EH (cell line): ENCODE measurements at regions not wholly inside any gene's neighbourhood (a gene's known extent, or its start where the extent isn't known, plus 50 kb on each side); places are given as distances from the start of the nearest gene placed in this dataset.
A peak's percentile ranks its signal among the peaks of the same experiment; 100 is the strongest.

Experiments
- DNase-seq: peaks from one replicate; pipeline ENCODE4 v3.0.0-alpha.2; 2015; ENCODE audit warnings: low read depth

- DNase-seq, result no peak
Observed at GRCh38 chr2:67660015-67660602, 263.0 kb downstream of the ETAA1 start.

GRCh38 chr2:67660871-67661270, 263.7 kb downstream of the ETAA1 start:
- DNase-seq, result peak; percentile 57

GRCh38 chr2:67662222-67662621, 265.1 kb downstream of the ETAA1 start:
- DNase-seq, result no peak

- no peak for DNase-seq
Observed at GRCh38 chr2:67663776-67664175, 266.6 kb downstream of the ETAA1 start.

- peak; percentile 56 for DNase-seq
Observed at GRCh38 chr2:67666386-67667053, 269.4 kb downstream of the ETAA1 start.

DNA sequence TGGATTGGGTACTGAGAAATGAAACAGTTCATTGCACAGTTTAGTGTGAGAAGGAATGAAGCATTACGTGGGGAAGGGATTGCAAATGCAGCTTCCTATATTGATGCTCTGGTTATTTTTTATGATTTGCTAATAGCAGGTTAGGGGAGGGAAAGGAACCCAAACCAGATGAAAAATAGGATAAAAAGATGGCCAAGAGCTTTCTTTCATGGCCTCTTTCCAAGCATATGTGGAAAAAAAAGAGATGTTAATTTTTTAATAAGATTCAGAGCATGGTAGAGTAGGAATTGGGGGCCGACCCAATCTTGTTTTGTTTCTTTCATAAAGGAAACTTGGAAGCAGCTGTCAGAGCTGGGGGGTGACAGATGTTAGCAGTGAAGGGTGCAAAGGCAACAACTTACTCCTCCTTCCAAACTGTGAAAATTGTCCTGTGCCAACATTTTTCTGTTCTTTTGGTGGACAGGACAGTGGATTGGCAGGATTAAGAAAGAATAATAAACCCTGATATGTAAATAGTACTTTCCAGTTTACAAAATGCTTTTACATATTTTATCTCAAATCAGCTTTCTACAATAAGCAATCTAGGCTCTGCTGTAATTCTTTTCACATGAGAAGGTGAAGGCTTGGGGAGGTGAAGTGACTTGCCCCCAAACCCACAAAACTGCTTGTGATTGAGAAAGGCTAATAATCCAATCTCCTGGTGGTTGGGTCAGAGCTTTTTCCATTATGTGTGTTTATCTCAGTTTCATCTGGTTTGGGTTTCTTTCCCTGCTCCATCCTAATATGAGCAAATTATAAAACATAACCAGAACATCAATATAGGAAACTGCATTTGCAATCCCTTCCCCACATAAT, 270.1 kb downstream of the ETAA1 start:
- DNase-seq, result peak; percentile 17

DNA sequence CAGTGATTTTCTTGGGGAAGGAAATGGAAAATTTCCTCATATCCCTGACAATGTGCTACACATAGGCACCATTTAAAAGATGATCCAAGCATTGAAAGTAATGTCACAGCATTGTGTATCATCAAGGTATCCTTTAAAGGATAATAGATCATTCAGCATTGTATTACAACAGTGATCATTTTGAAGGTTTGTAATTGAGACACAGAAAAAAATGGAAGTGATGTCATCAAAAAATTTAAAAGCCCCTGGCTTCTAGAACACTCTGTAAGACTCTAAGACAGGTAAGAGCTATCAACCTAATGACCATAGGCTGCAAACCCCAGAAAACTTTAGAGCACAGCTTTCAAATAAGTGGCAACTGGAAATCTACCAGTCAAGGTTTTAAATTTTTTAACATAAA, 271.4 kb downstream of the ETAA1 start:
- no peak for DNase-seq

DNA sequence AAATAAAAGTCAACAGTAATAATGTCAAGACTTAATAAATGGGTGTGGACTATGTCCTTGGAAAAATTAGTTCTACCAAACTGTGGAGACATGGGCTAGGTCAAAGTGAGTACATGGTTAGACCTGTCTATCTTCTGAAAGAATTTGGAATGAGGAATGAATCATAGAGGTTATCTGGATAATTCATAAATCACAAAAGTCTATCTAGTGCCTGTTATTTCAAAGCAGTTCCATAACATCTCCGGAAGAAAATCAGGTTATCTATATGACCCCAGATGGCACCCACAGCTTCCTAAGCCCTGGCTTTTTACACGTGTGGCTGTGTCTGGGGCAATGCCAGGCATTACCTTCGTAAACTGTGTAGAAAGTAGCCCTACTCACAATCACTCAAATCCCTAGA, 272.0 kb downstream of the ETAA1 start:
- no peak for DNase-seq

DNA sequence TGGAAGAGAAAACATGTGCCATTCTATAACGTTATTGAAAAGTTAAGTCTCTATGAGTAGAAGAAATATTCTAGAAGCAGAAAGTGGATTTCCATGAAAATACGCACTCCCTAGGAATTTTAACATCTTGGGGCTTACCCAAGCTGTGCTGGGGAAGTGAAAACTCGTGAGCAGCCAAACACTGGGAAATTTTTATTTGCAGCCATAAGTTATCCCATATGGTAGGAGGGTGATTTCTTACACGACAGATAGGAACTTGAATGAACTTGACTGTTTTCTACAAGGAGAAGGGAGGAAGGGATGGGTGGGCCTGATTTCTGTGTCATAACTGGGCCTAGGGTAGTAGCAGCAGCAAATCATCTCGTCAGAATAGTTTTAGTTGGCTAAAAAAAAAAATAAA, 272.6 kb downstream of the ETAA1 start:
- no peak for DNase-seq

DNA sequence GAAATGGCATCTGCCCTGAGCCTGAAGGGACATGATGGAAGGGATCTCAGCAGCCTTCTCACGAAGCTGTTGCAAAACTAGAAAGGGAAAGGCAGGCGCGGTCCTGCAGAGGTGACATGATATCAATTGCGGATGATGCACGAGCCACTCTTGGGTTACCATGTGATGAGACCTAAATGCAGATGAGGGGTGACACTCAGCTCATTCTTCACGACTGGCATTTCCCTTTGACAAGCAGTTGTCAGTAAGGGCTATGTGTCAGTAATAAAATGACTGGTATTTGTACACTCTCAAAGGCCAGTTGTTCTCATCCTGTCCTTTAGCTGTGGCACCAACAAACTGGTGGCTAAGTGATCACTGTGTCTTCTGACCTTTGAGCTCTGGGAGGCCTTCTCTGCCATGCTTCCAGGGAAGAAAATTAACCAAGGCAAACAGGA, 273.6 kb downstream of the ETAA1 start:
- DNase-seq, result no peak

- no peak for DNase-seq
Observed at GRCh38 chr2:67671464-67672450, 274.6 kb downstream of the ETAA1 start.

GRCh38 chr2:67674668-67675067, 277.5 kb downstream of the ETAA1 start:
- DNase-seq, result no peak

- DNase-seq, result no peak
Observed at GRCh38 chr2:67684991-67685390, 287.9 kb downstream of the ETAA1 start.

DNA sequence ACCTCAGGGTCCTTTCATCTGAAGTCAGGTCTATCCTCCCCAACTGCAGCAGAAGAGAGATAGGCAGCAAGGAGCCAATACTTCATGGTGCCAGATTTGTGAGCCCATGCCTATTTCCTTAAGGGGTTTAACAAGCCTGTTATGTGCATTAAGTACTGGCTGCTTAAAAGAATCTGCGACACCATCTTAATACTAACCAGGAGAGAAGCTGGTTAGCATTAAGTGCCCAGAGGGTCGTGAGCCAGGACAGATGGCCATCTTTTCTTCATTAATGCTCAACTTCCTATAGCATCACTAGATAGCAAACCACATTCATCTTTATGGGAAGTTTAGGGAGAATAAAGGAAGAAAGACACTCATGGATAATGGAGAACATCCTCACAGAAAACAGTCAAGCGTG, 289.1 kb downstream of the ETAA1 start:
- DNase-seq, result no peak

DNA sequence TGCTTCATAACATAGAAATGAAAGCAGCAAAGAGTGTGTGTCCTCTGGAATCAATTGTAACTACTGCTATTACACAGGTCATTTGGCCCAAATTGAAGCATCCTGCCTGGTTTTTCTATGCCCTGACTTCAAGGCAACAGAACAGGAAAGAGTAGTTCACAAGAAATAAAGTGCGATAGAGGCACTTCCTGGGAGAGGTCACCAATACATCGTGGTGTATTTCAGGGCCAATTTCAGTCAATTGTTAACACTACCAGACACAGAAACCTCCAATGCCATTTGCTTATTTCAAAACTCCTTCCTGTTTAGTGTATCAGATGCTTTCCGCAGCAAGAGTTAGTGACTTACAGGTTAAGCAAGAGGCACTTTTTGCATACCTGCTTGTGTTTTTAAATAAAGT, 292.1 kb downstream of the ETAA1 start:
- no peak for DNase-seq

GRCh38 chr2:67689651-67690050, 292.5 kb downstream of the ETAA1 start:
- no peak for DNase-seq

GRCh38 chr2:67694445-67694844, 297.3 kb downstream of the ETAA1 start:
- no peak for DNase-seq

DNA sequence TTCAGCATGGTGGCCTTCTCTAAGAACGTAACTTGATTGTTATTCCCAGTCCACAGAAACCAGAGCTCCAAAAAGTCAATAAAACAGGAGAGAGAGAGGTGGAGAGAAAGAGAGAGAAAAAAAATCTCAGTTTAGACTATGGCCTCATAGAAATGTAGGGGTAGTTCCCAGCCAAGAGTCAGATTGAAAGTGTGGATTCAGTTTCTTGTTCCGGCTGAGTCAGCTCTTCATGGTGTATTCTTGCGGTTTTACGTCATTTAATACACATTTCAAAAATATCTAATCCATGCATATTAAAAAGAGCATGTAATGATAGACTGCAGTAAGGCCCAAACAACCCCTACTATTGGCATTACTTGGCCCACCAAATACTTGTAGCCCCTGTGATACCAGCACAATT, 303.9 kb downstream of the ETAA1 start:
- no peak for DNase-seq

DNA sequence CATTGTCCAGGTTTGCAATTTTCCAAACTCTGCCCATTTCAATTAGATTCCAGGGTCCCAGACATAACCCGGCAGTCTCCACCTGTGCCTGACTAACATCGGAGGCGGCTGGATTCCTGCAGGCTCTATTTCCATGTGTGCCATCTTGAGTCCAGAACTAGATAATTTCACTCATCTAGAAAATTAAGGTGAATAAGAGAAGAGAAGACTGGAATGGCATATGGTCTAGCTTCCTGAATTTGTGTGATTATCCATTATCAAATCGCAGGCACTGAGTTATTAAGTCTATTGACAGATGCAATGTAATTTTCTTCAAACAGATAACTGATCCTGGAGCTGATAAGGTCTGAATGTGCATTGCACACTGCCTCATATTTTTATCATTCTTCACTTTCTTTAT, 305.2 kb downstream of the ETAA1 start:
- no peak for DNase-seq

GRCh38 chr2:67702937-67703336, 305.8 kb downstream of the ETAA1 start:
- DNase-seq, result no peak

GRCh38 chr2:67706082-67706481, 308.9 kb downstream of the ETAA1 start:
- no peak for DNase-seq

DNA sequence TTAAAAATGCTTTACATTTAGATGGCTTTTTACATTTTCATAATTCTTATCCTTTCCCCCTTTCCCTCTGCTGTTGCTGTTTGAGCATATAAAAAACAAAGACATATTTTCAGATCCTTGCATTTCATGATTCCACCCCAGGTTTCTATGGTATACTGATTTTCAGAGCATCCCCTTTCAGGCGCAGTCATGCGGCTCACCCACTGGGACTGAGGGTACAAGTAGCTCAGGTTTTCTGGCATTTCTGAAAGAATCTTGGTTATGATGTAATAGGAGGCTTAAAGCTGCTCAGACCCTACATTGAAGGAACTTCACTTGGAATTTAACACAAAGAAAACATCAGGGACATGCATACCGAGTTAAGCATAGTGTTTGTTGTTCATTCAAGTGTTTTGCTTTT, 310.8 kb downstream of the ETAA1 start:
- DNase-seq, result no peak
